ENCODE measurements at regions not wholly inside any gene's neighbourhood (a gene's known extent, or its start where the extent isn't known, plus 50 kb on each side); places are given as distances from the start of the nearest gene placed in this dataset.

DNA sequence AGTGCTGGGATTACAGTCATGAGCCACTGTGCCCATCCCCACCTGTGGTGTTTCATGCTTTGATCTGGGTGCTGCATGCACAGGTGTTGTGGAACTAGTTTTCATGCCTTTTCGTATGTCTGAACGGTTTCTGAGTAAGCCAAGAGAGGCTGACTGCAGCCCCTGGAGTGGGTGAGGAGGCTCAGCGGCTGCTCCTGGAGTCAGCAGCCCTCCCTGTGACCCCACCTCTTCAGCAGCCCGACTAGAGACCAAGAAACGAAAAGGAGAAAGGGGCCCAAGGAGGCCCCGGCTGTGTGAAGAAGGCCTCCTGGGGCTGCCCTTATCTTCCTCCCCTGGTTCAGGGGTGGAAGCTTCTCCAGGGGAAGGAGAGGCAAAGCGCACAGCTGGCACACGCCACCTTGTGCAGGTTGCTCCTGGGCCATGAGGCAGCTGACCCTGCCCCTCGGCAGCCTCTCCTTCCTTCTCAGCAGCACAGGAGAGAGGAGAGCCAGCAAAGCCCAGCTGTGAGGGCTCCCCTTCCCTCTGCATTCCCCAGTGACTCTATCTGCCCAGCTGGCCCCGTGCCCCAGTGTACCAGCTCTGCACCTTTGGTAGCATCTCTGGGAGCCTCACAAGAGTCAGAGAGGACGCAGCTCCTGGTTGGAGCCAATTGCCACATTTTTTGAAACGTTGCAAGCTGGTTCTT lies 182.5 kb upstream of the HS6ST1 start:
- no peaks in the 10 kb centered on the region for H3K9me3 ChIP-seq (replicated peaks; ENCODE audit: control insufficient read depth, insufficient read depth, low read length)
- TF ChIP-seq FOS (IDR thresholded peaks at IDR 0.05; ENCODE audit: borderline replicate concordance, insufficient read depth, low read length), result no peak
- TF ChIP-seq, protein P1, sequence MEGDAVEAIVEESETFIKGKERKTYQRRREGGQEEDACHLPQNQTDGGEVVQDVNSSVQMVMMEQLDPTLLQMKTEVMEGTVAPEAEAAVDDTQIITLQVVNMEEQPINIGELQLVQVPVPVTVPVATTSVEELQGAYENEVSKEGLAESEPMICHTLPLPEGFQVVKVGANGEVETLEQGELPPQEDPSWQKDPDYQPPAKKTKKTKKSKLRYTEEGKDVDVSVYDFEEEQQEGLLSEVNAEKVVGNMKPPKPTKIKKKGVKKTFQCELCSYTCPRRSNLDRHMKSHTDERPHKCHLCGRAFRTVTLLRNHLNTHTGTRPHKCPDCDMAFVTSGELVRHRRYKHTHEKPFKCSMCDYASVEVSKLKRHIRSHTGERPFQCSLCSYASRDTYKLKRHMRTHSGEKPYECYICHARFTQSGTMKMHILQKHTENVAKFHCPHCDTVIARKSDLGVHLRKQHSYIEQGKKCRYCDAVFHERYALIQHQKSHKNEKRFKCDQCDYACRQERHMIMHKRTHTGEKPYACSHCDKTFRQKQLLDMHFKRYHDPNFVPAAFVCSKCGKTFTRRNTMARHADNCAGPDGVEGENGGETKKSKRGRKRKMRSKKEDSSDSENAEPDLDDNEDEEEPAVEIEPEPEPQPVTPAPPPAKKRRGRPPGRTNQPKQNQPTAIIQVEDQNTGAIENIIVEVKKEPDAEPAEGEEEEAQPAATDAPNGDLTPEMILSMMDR (IDR thresholded peaks at IDR 0.05; ENCODE audit: extremely low read depth in 1 of 2, insufficient read depth in 1 of 2, low read depth in 1 of 2, low read length in 2 of 2), result no peak
- no peak for TF ChIP-seq JUN (IDR thresholded peaks at IDR 0.05; ENCODE audit: borderline replicate concordance, insufficient read depth, insufficient read length, low read depth)
- TF ChIP-seq MYC (IDR thresholded peaks at IDR 0.05; ENCODE audit: low read depth, low read length), result no peak
- TF ChIP-seq EZH2 (IDR thresholded peaks at IDR 0.05; ENCODE audit: borderline replicate concordance, low read depth, low read length, severe bottlenecking), result no peak
- TF ChIP-seq, protein P2, sequence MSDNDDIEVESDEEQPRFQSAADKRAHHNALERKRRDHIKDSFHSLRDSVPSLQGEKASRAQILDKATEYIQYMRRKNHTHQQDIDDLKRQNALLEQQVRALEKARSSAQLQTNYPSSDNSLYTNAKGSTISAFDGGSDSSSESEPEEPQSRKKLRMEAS (IDR thresholded peaks at IDR 0.05; ENCODE audit: insufficient read depth, insufficient read length), result no peak
- no peak for TF ChIP-seq POLR2A (IDR thresholded peaks at IDR 0.05; ENCODE audit: low read depth, low read length)
- intact Hi-C loops (cut with micrococcal nuclease), result no loop called here
- FAIRE-seq (no peak), DNase-seq (ENCODE audit: low read depth, low spot score) (no peak)
- no peak overlapping the region for H3K9ac ChIP-seq (replicated peaks; ENCODE audit: extremely low read depth, insufficient read depth, low read length)
- CTCF ChIA-PET, result no interaction called here
- dilution Hi-C loops (cut with MboI; ENCODE audit: extremely low pct_ligation_motif_present, low sequenced_read_pairs), result no loop called here
- POLR2A ChIA-PET, result no interaction called here
- H3K27me3 ChIP-seq (ENCODE audit: control insufficient read depth in 2 of 2, insufficient read depth in 2 of 2, low read length in 2 of 2), result no peaks in the 10 kb centered on the region
- H3K27ac ChIP-seq (ENCODE audit: insufficient read depth, low read depth, low read length), result no peak overlapping the region
- no peaks in the 10 kb centered on the region for H3K79me2 ChIP-seq (ENCODE audit: control insufficient read depth, insufficient read depth, low read length)
- H3K9me1 ChIP-seq (replicated peaks; ENCODE audit: control insufficient read depth, extremely low read depth, insufficient read depth, low read length), result no peaks in the 10 kb centered on the region
- H3K36me3 ChIP-seq (ENCODE audit: control insufficient read depth in 2 of 2, extremely low read depth in 1 of 2, insufficient read depth in 2 of 2, low read length in 2 of 2), result no peaks in the 10 kb centered on the region
- H4K20me1 ChIP-seq (replicated peaks; ENCODE audit: control insufficient read depth, extremely low read depth, insufficient read depth, low read length), result no peaks in the 10 kb centered on the region
- H3K4me1 ChIP-seq (ENCODE audit: control insufficient read depth, extremely low read depth, insufficient read depth, low read length), result no peaks in the 10 kb centered on the region
- no peak overlapping the region for H3K4me3 ChIP-seq (replicated peaks in 1 of 3; ENCODE audit: insufficient read depth in 1 of 3, low read depth in 1 of 3, low read length in 3 of 3)
- BruUV-seq (replicated peaks), result no TSS peak
- no peak overlapping the region for H3K4me2 ChIP-seq (ENCODE audit: insufficient read depth, low read length)
- H2AFZ ChIP-seq (ENCODE audit: low read depth, low read length), result no peak overlapping the region
